Esophagus squamous epithelium (tissue), 4 donors: ENCODE measurements at regions not wholly inside any gene's neighbourhood (a gene's known extent, or its start where the extent isn't known, plus 50 kb on each side); places are given as distances from the start of the nearest gene placed in this dataset.

Source experiments
- CTCF ChIP-seq, 6 experiments: fragments of 450-650 bp in 4 of 6; fragments of 200-600 bp in 2 of 6; sonication (generic) in 2 of 6; IDR thresholded peaks; one replicate each; pipeline ENCODE4 v1.5.1; 2016 to 2019; ENCODE audit warnings: antibody characterized with exemption in 6 of 6, mild to moderate bottlenecking in 4 of 6, moderate library complexity in 4 of 6
- POLR2A ChIP-seq, 4 donors: fragments of 450-650 bp; IDR thresholded peaks; one replicate each; pipeline ENCODE4 v1.6.1; 2017; ENCODE audit warnings: antibody characterized with exemption in 4 of 4, mild to moderate bottlenecking in 4 of 4, moderate library complexity in 3 of 4

- TF ChIP-seq CTCF (IDR thresholded peaks at IDR 0.05) (no peak), POLR2A (IDR thresholded peaks at IDR 0.05) (no peak)
These were observed 95.5 kb upstream of the MEOX2 start for GRCh38 chr7:15781944-15782343.
